CD4-positive, CD25-positive, alpha-beta regulatory T cell (primary cell): ENCODE measurements at regions not wholly inside any gene's neighbourhood (a gene's known extent, or its start where the extent isn't known, plus 50 kb on each side); places are given as distances from the start of the nearest gene placed in this dataset.

ENCODE experiments used
- ATAC-seq, 2 donors: fragments of 150-1000 bp; cut with Tn5 transposase; one replicate each; pipeline ENCODE4 v1.10.0; 2021; ENCODE audit warnings: low read depth in 2 of 2, moderate number of reproducible peaks in 2 of 2, moderate library complexity in 1 of 2
- DNase-seq, 3 donors: peaks; one replicate each; pipeline versions ENCODE4 v3.0.0 to v3.0.0-alpha.2; 2012 to 2022; ENCODE audit warnings: mixed read lengths in 1 of 3
- H3K27ac ChIP-seq: one replicate; pipeline ENCODE4 v1.7.0; 2013; ENCODE audit warnings: mild to moderate bottlenecking, low read length; ENCODE audit not compliant: insufficient read depth, poor library complexity, severe bottlenecking
- H3K27me3 ChIP-seq: one replicate; pipeline ENCODE4 v1.7.0; 2013; ENCODE audit warnings: low read length; ENCODE audit not compliant: control insufficient read depth, insufficient read depth
- H3K36me3 ChIP-seq: one replicate; pipeline ENCODE4 v1.7.0; 2013; ENCODE audit warnings: mild to moderate bottlenecking, low read length, moderate library complexity; ENCODE audit not compliant: control insufficient read depth, insufficient read depth
- H3K4me1 ChIP-seq: 2 replicates; pipeline ENCODE4 v1.7.0; 2013; ENCODE audit warnings: mild to moderate bottlenecking, low read length; ENCODE audit not compliant: insufficient read depth, control insufficient read depth, poor library complexity, severe bottlenecking
- H3K4me3 ChIP-seq: one replicate; pipeline ENCODE4 v1.7.0; 2013; ENCODE audit warnings: low read depth, mild to moderate bottlenecking, low read length, moderate library complexity
- H3K9me3 ChIP-seq, 2 experiments: 1 replicate in 1 of 2; 2 replicates in 1 of 2; pipeline ENCODE4 v1.7.0; 2013; ENCODE audit warnings: low read length in 2 of 2, mild to moderate bottlenecking in 1 of 2, moderate library complexity in 1 of 2; ENCODE audit not compliant: control insufficient read depth in 2 of 2
- H3K27ac Mint-ChIP-seq, 3 donors: one replicate each; pipeline ENCODE4 v1.8.0; 2020 to 2022; ENCODE audit warnings: mild to moderate bottlenecking in 3 of 3, mixed read lengths in 3 of 3, moderate library complexity in 2 of 3
- H3K27me3 Mint-ChIP-seq: one replicate; pipeline ENCODE4 v1.8.0; 2022; ENCODE audit warnings: mild to moderate bottlenecking, mixed read lengths
- H3K36me3 Mint-ChIP-seq: one replicate; pipeline ENCODE4 v1.8.0; 2020; ENCODE audit warnings: mixed read lengths
- H3K4me1 Mint-ChIP-seq, 4 donors: one replicate each; pipeline ENCODE4 v1.8.0; 2020 to 2022; ENCODE audit warnings: mixed read lengths in 4 of 4, mild to moderate bottlenecking in 1 of 4
- H3K4me3 Mint-ChIP-seq, 4 donors: one replicate each; pipeline ENCODE4 v1.8.0; 2020 to 2022; ENCODE audit warnings: mild to moderate bottlenecking in 4 of 4, mixed read lengths in 4 of 4, moderate library complexity in 3 of 4
- H3K9me3 Mint-ChIP-seq, 7 donors: one replicate each; pipeline ENCODE4 v1.8.0; 2020 to 2022; ENCODE audit warnings: mixed read lengths in 7 of 7, mild to moderate bottlenecking in 3 of 7, moderate library complexity in 2 of 7

DNA sequence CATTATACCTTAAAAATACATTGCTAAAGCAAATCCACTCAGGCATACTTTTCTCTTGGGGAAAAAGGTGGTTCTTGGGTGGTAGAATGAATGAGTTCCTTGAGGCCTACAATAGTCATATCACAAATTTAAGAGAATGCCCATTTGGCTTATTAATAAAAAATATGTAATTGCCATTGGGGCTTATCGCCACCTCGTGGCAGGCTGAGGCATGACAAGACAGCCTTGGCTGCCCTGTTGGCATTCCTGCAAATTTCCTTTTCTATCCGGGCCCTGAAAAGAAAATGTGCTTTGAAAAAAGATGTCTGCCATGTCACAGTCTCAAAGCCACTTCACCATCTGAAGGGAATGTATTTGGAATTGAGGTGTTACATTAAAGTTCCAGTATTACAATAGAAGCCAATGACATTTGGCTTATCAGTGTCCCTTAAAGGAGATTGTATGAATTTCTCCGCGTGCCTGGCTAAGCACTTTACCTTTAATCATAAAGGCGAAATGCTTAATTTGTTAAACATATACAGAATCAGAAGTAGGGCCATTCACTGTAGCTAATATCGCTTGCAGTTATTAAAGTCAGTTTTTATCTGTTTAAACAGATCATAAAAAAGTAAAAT is 188.3 kb upstream of the ZFP64 start:
- Histone ChIP-seq H3K36me3 (no peaks in the 10 kb centered on the region), H3K4me1 (no peaks in the 10 kb centered on the region), H3K4me3 (no peak overlapping the region), H3K27ac (no peak overlapping the region), H3K9me3 (peaks cover 0 to 3% of the 10 kb centered on the region in 2 experiments), H3K27me3 (no peaks in the 10 kb centered on the region)
- Mint-ChIP-seq H3K4me3 (no peak overlapping the region), H3K9me3 (peaks cover 0 to 5% (median 2%) of the 10 kb centered on the region in 7 donors), H3K27me3 (peaks cover 5% of the 10 kb centered on the region), H3K4me1 (peaks cover 2 to 6% (median 4%) of the 10 kb centered on the region in 4 donors), H3K36me3 (no peaks in the 10 kb centered on the region), H3K27ac (no peak overlapping the region)
- peak in 2 of 3 donors; percentile 3 to 16 for DNase-seq
- ATAC-seq: no peak

DNA sequence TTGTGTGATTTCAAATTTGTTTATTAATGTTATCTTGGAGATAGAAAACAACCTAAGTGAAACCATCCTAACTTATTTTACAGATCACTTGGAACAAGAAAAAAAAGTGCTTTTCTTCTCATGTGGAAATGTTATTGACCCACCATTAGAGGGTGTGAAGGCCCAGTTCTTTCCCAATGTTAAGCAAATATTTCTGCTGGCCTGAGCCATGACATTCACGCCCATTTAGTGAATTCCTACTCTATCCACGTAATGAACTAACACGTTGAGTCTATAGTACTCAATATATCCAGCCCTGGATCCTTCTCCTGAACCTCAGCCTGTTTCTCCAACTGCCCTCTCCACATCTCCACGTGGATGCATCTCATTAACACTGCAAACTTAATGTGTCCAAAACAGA is 180.6 kb upstream of the ZFP64 start:
- no peaks in the 10 kb centered on the region for H3K4me1 ChIP-seq
- no peak for DNase-seq
- no peaks in the 10 kb centered on the region for H3K4me1 Mint-ChIP-seq
- no peak overlapping the region for H3K4me3 ChIP-seq
- peaks cover 0 to 2% (median 0%) of the 10 kb centered on the region in 7 donors for H3K9me3 Mint-ChIP-seq
- peaks cover 2% of the 10 kb centered on the region for H3K27me3 ChIP-seq
- H3K27me3 Mint-ChIP-seq: peaks cover under 1% of the 10 kb centered on the region
- ATAC-seq: no peak
- H3K27ac ChIP-seq: no peak overlapping the region
- no peak overlapping the region for H3K4me3 Mint-ChIP-seq
- H3K9me3 ChIP-seq: no peaks in the 10 kb centered on the region
- H3K36me3 Mint-ChIP-seq: peaks cover 3% of the 10 kb centered on the region
- H3K36me3 ChIP-seq: no peaks in the 10 kb centered on the region
- no peak overlapping the region for H3K27ac Mint-ChIP-seq

DNA sequence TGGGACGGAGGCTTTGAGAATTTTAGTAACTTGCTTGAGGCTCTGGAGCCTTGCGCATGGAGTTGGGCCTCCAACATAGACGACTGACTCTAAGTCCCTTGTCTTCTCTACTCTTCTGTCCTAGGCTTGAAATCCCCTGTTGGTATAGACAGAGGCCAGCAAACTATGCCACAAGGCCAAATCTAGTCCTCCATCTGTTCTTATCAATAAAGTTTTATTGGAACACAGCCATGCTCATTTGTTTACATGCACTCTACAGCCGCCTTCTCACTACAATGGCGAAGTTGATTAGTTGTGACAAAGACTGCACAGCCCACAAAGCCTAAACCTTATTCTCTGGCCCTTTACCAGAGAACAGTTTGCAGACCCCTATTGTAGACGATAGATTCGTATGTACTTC is 174.1 kb upstream of the ZFP64 start:
- H3K27me3 ChIP-seq: peaks cover 2% of the 10 kb centered on the region
- peaks cover 0 to 6% (median 0%) of the 10 kb centered on the region in 4 donors for H3K4me1 Mint-ChIP-seq
- no peak for ATAC-seq

DNA sequence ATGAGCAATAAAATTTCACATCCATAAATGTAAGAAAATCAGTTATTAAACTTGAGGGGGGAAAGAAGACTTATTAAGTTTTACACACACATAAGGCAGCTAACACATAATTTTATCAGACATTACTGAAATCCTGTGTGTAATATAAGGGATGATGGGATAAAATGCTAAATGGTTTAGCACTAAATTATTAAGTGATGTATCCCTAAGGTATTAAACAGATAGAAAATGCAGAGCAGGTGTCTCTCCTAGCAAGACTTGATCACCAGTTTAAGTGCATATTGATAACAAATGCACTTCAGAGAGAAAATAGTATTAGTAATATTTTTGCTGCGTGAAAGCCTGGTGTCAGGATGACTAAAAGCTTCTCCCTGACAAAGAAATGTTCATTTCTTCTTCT is 172.8 kb upstream of the ZFP64 start:
- Histone ChIP-seq H3K27me3 (peaks cover 2% of the 10 kb centered on the region), H3K4me3 (no peak overlapping the region), H3K36me3 (no peaks in the 10 kb centered on the region), H3K4me1 (no peaks in the 10 kb centered on the region), H3K9me3 (no peaks in the 10 kb centered on the region), H3K27ac (no peak overlapping the region)
- Mint-ChIP-seq H3K9me3 (peaks cover 0 to 4% (median 0%) of the 10 kb centered on the region in 7 donors), H3K4me3 (no peak overlapping the region), H3K27me3 (peaks cover 4% of the 10 kb centered on the region), H3K27ac (no peak overlapping the region), H3K36me3 (no peaks in the 10 kb centered on the region), H3K4me1 (peaks cover 0 to 6% (median 0%) of the 10 kb centered on the region in 4 donors)
- DNase-seq (no peak), ATAC-seq (no peak)

More for the DNA sequence above, 174.1 kb upstream of the ZFP64 start:
- Histone ChIP-seq H3K36me3 (no peaks in the 10 kb centered on the region), H3K27ac (no peak overlapping the region), H3K4me3 (no peak overlapping the region), H3K4me1 (no peaks in the 10 kb centered on the region), H3K9me3 (no peaks in the 10 kb centered on the region)
- Mint-ChIP-seq H3K27me3 (peaks cover 4% of the 10 kb centered on the region), H3K36me3 (no peaks in the 10 kb centered on the region), H3K9me3 (peaks cover 0 to 2% (median 0%) of the 10 kb centered on the region in 7 donors), H3K4me3 (no peak overlapping the region), H3K27ac (peak overlapping the region in 1 of 3 donors; percentile 40)
- DNase-seq: no peak

DNA sequence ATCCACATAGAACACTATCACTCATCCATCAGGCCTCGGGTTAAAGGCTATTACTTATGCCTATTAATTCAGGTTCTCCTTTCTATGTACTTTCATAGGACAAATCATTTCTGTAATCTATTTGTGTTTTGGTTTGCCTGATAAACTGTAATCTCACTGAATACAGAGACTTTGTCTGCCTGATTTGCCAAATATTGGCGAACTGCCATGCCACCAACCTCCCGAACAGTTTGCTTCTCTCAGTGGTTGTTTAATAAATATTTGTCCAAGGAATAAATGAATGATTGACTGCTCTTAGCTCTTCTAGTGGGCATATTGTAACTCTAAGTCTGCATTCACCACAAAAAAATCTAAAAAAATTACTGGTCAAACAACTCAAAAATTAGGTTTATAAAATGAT is 170.1 kb upstream of the ZFP64 start:
- Mint-ChIP-seq H3K4me3 (no peak overlapping the region), H3K27me3 (peaks cover 8% of the 10 kb centered on the region), H3K27ac (no peak overlapping the region), H3K4me1 (peaks cover 0 to 2% (median 0%) of the 10 kb centered on the region in 4 donors), H3K9me3 (peaks cover 0 to 7% (median 1%) of the 10 kb centered on the region in 7 donors), H3K36me3 (no peaks in the 10 kb centered on the region)
- Histone ChIP-seq H3K9me3 (peaks cover 0 to under 1% of the 10 kb centered on the region in 2 experiments), H3K27me3 (peaks cover 5% of the 10 kb centered on the region), H3K36me3 (no peaks in the 10 kb centered on the region), H3K4me1 (no peaks in the 10 kb centered on the region), H3K4me3 (no peak overlapping the region), H3K27ac (no peak overlapping the region)
- ATAC-seq: no peak
- DNase-seq: no peak

DNA sequence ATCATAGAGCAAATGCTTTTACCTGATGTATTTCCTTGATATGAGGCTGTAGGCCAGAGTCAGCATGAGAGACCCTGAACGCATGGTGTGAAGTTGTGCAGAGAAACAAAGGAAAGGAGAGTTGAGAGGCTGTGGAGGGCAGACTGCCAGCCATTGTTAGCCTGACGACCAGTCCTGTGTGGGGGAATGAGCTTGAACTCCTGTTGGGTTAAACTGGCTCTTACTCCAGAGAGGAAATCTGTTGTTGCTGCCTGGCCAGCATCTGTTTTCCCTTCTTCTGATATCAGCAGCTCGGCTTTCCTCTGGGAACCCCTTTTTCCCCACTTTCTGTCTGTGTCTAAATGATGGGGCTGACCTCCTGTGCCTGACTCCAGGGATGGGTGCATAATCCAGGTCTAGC is 158.2 kb upstream of the ZFP64 start:
- H3K27ac Mint-ChIP-seq: peak overlapping the region in 1 of 3 donors; percentile 89
- Histone ChIP-seq H3K27ac (no peak overlapping the region), H3K4me3 (no peak overlapping the region), H3K36me3 (no peaks in the 10 kb centered on the region), H3K9me3 (no peaks in the 10 kb centered on the region), H3K4me1 (no peaks in the 10 kb centered on the region), H3K27me3 (no peaks in the 10 kb centered on the region)
- H3K36me3 Mint-ChIP-seq: no peaks in the 10 kb centered on the region
- H3K4me1 Mint-ChIP-seq: peaks cover 0 to 2% (median 0%) of the 10 kb centered on the region in 4 donors
- peaks cover 0 to 5% (median 0%) of the 10 kb centered on the region in 7 donors for H3K9me3 Mint-ChIP-seq
- DNase-seq (no peak), ATAC-seq (no peak)
- peaks cover 5% of the 10 kb centered on the region for H3K27me3 Mint-ChIP-seq
- H3K4me3 Mint-ChIP-seq: no peak overlapping the region

DNA sequence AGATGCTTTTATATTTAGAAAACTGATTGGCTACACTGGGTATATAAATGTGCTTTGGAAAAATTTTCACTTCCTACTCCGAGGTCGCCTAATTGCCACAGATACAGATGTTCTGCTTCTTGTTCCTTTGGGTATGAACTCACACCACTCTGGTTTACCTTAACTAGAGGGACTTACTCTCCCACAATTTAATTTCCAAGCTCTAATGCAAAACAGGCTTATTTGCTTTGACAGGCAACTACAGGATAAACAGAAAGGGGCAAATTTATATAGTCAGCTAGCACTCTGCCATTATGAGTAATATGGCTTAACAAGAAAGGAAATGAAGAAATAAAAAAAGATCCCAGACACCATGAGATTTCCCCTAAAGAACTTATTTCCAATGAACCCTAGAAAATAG is 156.9 kb upstream of the ZFP64 start:
- ATAC-seq (no peak), DNase-seq (no peak)
- Histone ChIP-seq H3K27me3 (no peaks in the 10 kb centered on the region), H3K36me3 (no peaks in the 10 kb centered on the region), H3K4me1 (no peaks in the 10 kb centered on the region), H3K9me3 (no peaks in the 10 kb centered on the region), H3K4me3 (no peak overlapping the region), H3K27ac (no peak overlapping the region)
- Mint-ChIP-seq H3K9me3 (peaks cover 0 to 2% (median 0%) of the 10 kb centered on the region in 7 donors), H3K4me1 (peaks cover 0 to 2% (median 0%) of the 10 kb centered on the region in 4 donors), H3K4me3 (no peak overlapping the region), H3K27me3 (peaks cover 5% of the 10 kb centered on the region), H3K36me3 (no peaks in the 10 kb centered on the region), H3K27ac (no peak overlapping the region)

DNA sequence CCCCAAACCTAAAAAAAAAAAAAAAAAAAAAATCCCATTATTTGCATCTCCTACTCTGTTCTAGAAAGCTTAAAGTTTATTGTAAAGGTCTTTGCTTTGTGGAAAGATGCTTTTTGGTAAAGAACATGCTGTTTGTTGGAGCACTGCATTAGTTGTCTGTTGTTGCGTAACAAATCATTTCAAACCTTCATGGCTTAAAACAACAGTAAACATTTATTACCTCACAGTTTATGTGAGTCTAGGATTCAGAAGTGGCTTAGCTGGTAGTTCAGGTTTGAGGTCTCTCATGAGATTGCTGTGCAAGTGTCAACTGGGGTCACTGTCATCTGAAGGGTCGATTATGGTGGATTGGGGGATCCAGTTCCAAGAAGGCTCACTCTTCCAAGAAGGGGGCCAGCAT is 155.2 kb upstream of the ZFP64 start:
- no peak overlapping the region for H3K27ac Mint-ChIP-seq
- peaks cover 0 to 2% (median 0%) of the 10 kb centered on the region in 7 donors for H3K9me3 Mint-ChIP-seq
- H3K4me1 ChIP-seq: no peaks in the 10 kb centered on the region
- H3K27ac ChIP-seq: no peak overlapping the region
- no peak for ATAC-seq
- no peak overlapping the region for H3K4me3 Mint-ChIP-seq
- DNase-seq: no peak
- no peaks in the 10 kb centered on the region for H3K27me3 Mint-ChIP-seq
- no peaks in the 10 kb centered on the region for H3K36me3 ChIP-seq
- no peaks in the 10 kb centered on the region for H3K9me3 ChIP-seq
- no peak overlapping the region for H3K4me3 ChIP-seq
- no peaks in the 10 kb centered on the region for H3K27me3 ChIP-seq
- peaks cover 0 to 2% (median 0%) of the 10 kb centered on the region in 4 donors for H3K4me1 Mint-ChIP-seq
- no peaks in the 10 kb centered on the region for H3K36me3 Mint-ChIP-seq
